ENCODE measurements at regions not wholly inside any gene's neighbourhood (a gene's known extent, or its start where the extent isn't known, plus 50 kb on each side); places are given as distances from the start of the nearest gene placed in this dataset.

DNA sequence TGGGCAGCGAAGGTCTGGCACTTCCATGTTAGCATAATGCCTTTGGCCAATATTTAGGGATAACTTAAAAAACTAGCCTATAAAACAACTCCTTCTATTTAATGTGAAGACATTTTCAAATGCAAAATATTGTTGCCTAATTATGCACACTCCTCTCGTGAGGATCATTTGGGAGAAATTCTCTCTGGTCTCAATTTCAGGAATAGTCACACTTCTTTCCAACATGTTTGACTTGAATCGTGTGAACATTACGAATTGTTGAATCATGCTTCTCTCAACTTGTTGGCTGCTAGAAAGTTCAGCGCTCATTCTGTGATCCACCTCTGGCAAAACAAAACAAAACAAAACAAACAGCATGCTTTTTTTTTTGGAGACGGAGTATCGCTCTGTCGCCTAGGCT, 313.2 kb downstream of the SEC23A start:
- H3K4me3 ChIP-seq (ENCODE audit: low read depth, low read length), result no peak overlapping the region
- no peak for DNase-seq (ENCODE audit: low read depth)
- TF ChIP-seq, protein P1, sequence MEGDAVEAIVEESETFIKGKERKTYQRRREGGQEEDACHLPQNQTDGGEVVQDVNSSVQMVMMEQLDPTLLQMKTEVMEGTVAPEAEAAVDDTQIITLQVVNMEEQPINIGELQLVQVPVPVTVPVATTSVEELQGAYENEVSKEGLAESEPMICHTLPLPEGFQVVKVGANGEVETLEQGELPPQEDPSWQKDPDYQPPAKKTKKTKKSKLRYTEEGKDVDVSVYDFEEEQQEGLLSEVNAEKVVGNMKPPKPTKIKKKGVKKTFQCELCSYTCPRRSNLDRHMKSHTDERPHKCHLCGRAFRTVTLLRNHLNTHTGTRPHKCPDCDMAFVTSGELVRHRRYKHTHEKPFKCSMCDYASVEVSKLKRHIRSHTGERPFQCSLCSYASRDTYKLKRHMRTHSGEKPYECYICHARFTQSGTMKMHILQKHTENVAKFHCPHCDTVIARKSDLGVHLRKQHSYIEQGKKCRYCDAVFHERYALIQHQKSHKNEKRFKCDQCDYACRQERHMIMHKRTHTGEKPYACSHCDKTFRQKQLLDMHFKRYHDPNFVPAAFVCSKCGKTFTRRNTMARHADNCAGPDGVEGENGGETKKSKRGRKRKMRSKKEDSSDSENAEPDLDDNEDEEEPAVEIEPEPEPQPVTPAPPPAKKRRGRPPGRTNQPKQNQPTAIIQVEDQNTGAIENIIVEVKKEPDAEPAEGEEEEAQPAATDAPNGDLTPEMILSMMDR (IDR thresholded peaks at IDR 0.05; ENCODE audit: insufficient read depth, low read length), result no peak

DNA sequence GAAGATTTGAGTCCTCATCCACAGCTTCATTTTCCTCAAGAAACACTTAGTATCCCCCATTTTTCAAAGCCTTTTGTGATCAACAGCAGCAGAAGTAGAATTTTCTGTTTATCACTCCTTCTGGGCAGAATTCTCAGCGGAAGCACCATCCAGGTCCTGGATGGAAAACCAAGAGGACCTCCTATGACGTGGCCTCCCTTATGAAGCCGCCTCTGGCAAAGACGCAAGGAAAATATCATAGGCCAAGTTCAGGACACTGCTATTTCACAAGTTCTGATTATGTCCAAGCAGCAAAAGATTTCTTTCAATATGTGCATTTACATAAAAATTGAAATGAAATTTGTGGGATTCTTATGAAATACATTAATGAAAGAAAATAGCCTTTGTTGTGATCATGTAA, 315.0 kb downstream of the SEC23A start:
- H3K4me3 ChIP-seq (ENCODE audit: low read depth, low read length), result no peak overlapping the region
- DNase-seq (ENCODE audit: low read depth), result no peak
- TF ChIP-seq, protein P1 (IDR thresholded peaks at IDR 0.05; ENCODE audit: insufficient read depth, low read length), result no peak

DNA sequence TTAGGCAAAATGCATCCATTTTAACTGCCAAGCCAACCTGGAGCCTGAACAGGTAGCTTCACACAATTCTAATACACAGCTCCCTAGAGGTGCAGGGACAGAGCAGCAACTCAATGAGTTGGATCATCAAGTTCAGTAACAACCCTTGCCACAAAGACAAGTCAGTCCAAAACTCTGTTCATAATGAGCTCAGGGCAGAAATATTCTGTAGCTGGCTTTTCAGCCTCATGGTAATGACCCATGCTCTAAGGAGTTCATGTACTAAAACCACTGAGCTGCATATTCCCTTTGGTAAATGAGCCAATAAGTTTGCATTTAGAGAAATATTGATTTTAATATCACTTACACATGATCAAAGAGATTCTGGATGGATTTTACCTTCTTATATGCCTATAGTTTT, 316.1 kb downstream of the SEC23A start:
- no peak for DNase-seq (ENCODE audit: low read depth)
- TF ChIP-seq, protein P1 (IDR thresholded peaks at IDR 0.05; ENCODE audit: insufficient read depth, low read length), result no peak
- no peak overlapping the region for H3K4me3 ChIP-seq (ENCODE audit: low read depth, low read length)

DNA sequence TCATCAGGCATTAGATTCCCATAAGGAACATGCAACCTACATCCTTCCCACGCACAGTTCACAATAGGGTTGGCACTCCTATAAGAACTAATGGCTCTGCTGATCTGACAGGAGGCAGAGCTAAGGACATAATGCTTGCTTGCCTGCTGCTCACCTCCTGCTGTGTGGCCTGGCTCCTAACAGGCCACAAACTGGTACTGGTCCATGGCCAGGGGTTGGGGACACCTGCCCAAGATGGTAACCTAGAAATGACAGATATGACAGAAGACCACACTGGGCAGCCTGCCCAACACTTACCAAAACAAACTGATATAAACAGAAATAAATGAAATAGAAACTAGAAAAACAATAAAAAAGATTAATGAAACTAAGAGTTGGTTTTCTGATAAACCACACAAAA, 325.6 kb downstream of the SEC23A start:
- H3K4me3 ChIP-seq (ENCODE audit: low read depth, low read length), result no peak overlapping the region
- TF ChIP-seq, protein P1 (IDR thresholded peaks at IDR 0.05; ENCODE audit: insufficient read depth, low read length), result no peak
- DNase-seq (ENCODE audit: low read depth), result no peak

DNA sequence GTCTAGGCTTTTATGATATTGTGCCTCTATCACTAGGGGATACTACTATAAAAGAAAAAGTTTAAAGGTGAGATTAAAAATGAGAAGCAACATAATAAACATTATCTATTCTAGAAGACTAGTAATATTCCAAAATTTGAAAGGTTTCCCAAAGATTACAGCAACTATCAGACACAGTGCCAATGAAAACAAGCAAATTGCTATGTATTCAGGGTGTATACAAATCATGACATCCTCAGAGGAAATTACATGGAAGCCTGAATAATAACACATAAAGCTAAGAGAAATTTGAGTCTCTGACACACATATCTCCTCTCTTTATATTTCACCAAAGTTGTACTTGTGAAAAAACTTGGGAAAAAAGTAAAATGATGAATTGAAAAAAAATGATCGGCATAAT, 327.0 kb downstream of the SEC23A start:
- DNase-seq (ENCODE audit: low read depth), result no peak
- TF ChIP-seq, protein P1 (IDR thresholded peaks at IDR 0.05; ENCODE audit: insufficient read depth, low read length), result no peak
- H3K4me3 ChIP-seq (ENCODE audit: low read depth, low read length), result no peak overlapping the region

DNA sequence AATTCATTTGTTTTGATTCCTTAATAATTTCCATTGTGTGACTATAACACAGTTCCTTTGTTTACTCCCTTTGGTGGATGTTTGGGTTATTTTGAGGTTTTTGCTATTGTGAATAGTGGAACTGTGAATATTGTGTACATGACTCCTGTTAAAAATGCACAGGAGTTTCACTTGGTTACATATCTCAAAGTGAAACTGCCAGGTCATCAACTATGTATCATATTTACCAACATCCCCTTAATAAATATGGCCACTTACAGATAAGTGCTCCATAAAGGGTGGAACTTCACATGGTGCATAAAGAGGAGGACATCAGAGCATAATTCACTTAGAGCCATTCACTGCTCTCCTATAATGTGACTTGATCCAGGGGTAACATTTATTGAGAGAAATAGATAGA, 328.9 kb downstream of the SEC23A start:
- no peak overlapping the region for H3K4me3 ChIP-seq (ENCODE audit: low read depth, low read length)
- no peak for DNase-seq (ENCODE audit: low read depth)
- TF ChIP-seq, protein P1 (IDR thresholded peaks at IDR 0.05; ENCODE audit: insufficient read depth, low read length), result no peak

DNA sequence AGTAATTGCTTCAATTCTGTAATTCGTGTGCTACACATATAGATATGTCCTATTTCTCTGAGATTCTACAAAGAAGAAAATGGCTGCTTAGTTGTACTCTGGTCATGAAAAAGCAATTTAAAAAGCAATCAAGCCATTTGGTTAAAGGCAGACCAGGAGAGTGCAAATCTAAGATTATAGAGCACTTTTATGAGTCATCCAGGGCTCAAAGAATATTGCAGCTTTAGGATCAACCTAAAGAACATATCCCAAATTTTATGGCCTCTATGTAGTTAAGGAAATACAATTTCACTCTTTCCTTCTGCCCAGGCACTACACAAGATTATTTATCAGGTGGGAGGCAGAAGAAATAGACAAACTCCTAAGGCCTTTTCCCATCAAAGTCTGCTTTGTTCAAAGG, 332.8 kb downstream of the SEC23A start:
- no peak overlapping the region for H3K4me3 ChIP-seq (ENCODE audit: low read depth, low read length)
- DNase-seq (ENCODE audit: low read depth), result no peak
- TF ChIP-seq, protein P1 (IDR thresholded peaks at IDR 0.05; ENCODE audit: insufficient read depth, low read length), result no peak
